ENCODE measurements at regions not wholly inside any gene's neighbourhood (a gene's known extent, or its start where the extent isn't known, plus 50 kb on each side); places are given as distances from the start of the nearest gene placed in this dataset.
"Not testable (repeated sequence)": the region's sequence is repeated elsewhere in the genome, so short reads cannot be mapped to it uniquely, and the experiment has no call there.

GRCh38 chr12:64552510-64552909 is 57.8 kb upstream of the RASSF3 start:
- H3K4me1 ChIP-seq; H3K9ac ChIP-seq (ENCODE audit: low read depth in 2 of 2, low read length in 2 of 2); H3K27me3 ChIP-seq; H3K9me3 ChIP-seq; H3K27ac ChIP-seq; DNase-seq; H3K36me3 ChIP-seq; intact Hi-C loops (cut with DNase I); H3K4me3 ChIP-seq: not testable (repeated sequence)

- DNase-seq; H3K9ac ChIP-seq (ENCODE audit: low read depth in 2 of 2, low read length in 2 of 2); H3K9me3 ChIP-seq; H3K4me1 ChIP-seq; intact Hi-C loops (cut with DNase I); H3K27me3 ChIP-seq; H3K27ac ChIP-seq; H3K4me3 ChIP-seq; H3K36me3 ChIP-seq: not testable (repeated sequence)
These were observed 56.6 kb upstream of the RASSF3 start for GRCh38 chr12:64553689-64554088.

GRCh38 chr12:64556231-64556630 is 54.1 kb upstream of the RASSF3 start:
- intact Hi-C loops (cut with DNase I), result loop anchor here (5.0 kb wide), 1 partner anchor 51 kb away; no protein-coding TSS in a partner anchor
- no peak for TF ChIP-seq CTCF (IDR thresholded peaks at IDR 0.05)
- no peaks in the 10 kb centered on the region for H3K36me3 ChIP-seq
- H3K4me1 ChIP-seq, result no peaks in the 10 kb centered on the region
- H3K27me3 ChIP-seq, result no peaks in the 10 kb centered on the region
- no peak overlapping the region for H3K27ac ChIP-seq
- H3K9ac ChIP-seq (ENCODE audit: low read depth in 2 of 2, low read length in 2 of 2), result no peak overlapping the region
- no peak overlapping the region for H3K4me3 ChIP-seq
- H3K9me3 ChIP-seq, result no peaks in the 10 kb centered on the region
- DNase-seq, result no peak

GRCh38 chr12:64558754-64559153 is 51.5 kb upstream of the RASSF3 start:
- Histone ChIP-seq H3K36me3 (no peaks in the 10 kb centered on the region), H3K9ac (ENCODE audit: low read depth in 2 of 2, low read length in 2 of 2) (no peak overlapping the region), H3K4me1 (no peaks in the 10 kb centered on the region), H3K27me3 (no peaks in the 10 kb centered on the region), H3K27ac (no peak overlapping the region), H3K9me3 (no peaks in the 10 kb centered on the region), H3K4me3 (no peak overlapping the region)
- intact Hi-C loops (cut with DNase I), result loop anchor here (5.0 kb wide), 1 partner anchor 49 kb away; no protein-coding TSS in a partner anchor
- TF ChIP-seq CTCF (IDR thresholded peaks at IDR 0.05), result no peak
- DNase-seq, result no peak

GRCh38 chr12:64560396-64561301 is 49.6 kb upstream of the RASSF3 start:
- DNase-seq, result no peak
- no peaks in the 10 kb centered on the region for H3K27me3 ChIP-seq
- intact Hi-C loops (cut with DNase I), result no loop called here
- no peaks in the 10 kb centered on the region for H3K4me1 ChIP-seq
- no peak for TF ChIP-seq CTCF (IDR thresholded peaks at IDR 0.05)
- no peaks in the 10 kb centered on the region for H3K36me3 ChIP-seq
- H3K9ac ChIP-seq (ENCODE audit: low read depth in 2 of 2, low read length in 2 of 2), result no peak overlapping the region
- H3K27ac ChIP-seq, result no peak overlapping the region
- no peak overlapping the region for H3K4me3 ChIP-seq
- no peaks in the 10 kb centered on the region for H3K9me3 ChIP-seq
